K562 (cell line): ENCODE measurements at regions not wholly inside any gene's neighbourhood (a gene's known extent, or its start where the extent isn't known, plus 50 kb on each side); places are given as distances from the start of the nearest gene placed in this dataset.

ENCODE experiments used
- BCLAF1 ChIP-seq, 2 experiments: fragments of 450-650 bp in 1 of 2; IDR thresholded peaks; 2 replicates each; pipeline ENCODE4 v1.6.1; 2011 to 2017; ENCODE audit warnings: low read depth in 2 of 2, antibody characterized with exemption in 1 of 2, borderline replicate concordance in 1 of 2, low read length in 1 of 2, mild to moderate bottlenecking in 1 of 2, mixed read lengths in 1 of 2; ENCODE audit not compliant: control insufficient read depth in 1 of 2
- CBFA2T2 ChIP-seq: fragments of 450-650 bp; conservative IDR thresholded peaks from 2 replicates; pipeline ENCODE4 v1.6.1; 2017; ENCODE audit warnings: mild to moderate bottlenecking
- LEF1 ChIP-seq: fragments of 450-650 bp; IDR thresholded peaks from 2 replicates; pipeline ENCODE4 v1.6.1; 2016; ENCODE audit warnings: mild to moderate bottlenecking
- NCOA1 ChIP-seq: fragments of 450-650 bp; IDR thresholded peaks from 2 replicates; pipeline ENCODE4 v1.6.1; 2016; ENCODE audit warnings: low read depth
- PTTG1 ChIP-seq: fragments of 450-650 bp; IDR thresholded peaks from 2 replicates; pipeline ENCODE4 v1.6.1; 2016; ENCODE audit warnings: low read depth, mild to moderate bottlenecking, missing genetic modification characterization, missing compliant biosample characterization
- RFX1 ChIP-seq: fragments of 450-650 bp; IDR thresholded peaks from 2 replicates; pipeline ENCODE4 v1.6.1; 2016; ENCODE audit warnings: mild to moderate bottlenecking, moderate library complexity
- RNF2 ChIP-seq: sonication (generic); IDR thresholded peaks from 2 replicates; pipeline ENCODE4 v1.6.1; 2016
- SMARCA4 ChIP-seq: fragments of 450-650 bp; IDR thresholded peaks from 2 replicates; pipeline ENCODE4 v1.6.1; 2016
- TFAP4 ChIP-seq: sonication (generic); formaldehyde crosslinking; IDR thresholded peaks from 2 replicates; pipeline ENCODE4 v1.8.0; 2022; ENCODE audit warnings: missing genetic modification reagents, mild to moderate bottlenecking, moderate library complexity, borderline replicate concordance
- TF ChIP-seq, protein P1 (sequence below): fragments of 250-450 bp; sonication (Bioruptor Pico); IDR thresholded peaks from 2 replicates; pipeline ENCODE4 v1.8.0; 2022; ENCODE audit warnings: inconsistent platforms

GRCh38 chrX:123803331-123803983 lies 56.4 kb upstream of the XIAP start (continued):
- TF ChIP-seq BCLAF1 (IDR thresholded peaks at IDR 0.05; ENCODE audit: borderline replicate concordance in 1 of 2, control insufficient read depth in 1 of 2, low read depth in 2 of 2, low read length in 1 of 2) (no peak), NCOA1 (peak; percentile 69), CBFA2T2 (peak; percentile 76), LEF1 (peak; percentile 95), TFAP4 (CRISPR knock-in tag) (peak; percentile 85), PTTG1 (tag) (no peak), RNF2 (peak; percentile 72), SMARCA4 (peak; percentile 93), RFX1 (peak; percentile 83)
- TF ChIP-seq, protein P1, sequence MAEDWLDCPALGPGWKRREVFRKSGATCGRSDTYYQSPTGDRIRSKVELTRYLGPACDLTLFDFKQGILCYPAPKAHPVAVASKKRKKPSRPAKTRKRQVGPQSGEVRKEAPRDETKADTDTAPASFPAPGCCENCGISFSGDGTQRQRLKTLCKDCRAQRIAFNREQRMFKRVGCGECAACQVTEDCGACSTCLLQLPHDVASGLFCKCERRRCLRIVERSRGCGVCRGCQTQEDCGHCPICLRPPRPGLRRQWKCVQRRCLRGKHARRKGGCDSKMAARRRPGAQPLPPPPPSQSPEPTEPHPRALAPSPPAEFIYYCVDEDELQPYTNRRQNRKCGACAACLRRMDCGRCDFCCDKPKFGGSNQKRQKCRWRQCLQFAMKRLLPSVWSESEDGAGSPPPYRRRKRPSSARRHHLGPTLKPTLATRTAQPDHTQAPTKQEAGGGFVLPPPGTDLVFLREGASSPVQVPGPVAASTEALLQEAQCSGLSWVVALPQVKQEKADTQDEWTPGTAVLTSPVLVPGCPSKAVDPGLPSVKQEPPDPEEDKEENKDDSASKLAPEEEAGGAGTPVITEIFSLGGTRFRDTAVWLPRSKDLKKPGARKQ (CRISPR knock-in tag) = no peak
- TF ChIP-seq, all 486 proteins: peak for 107
